SKM-1 treated with dmso at 0.1 percent for 144 hours (cell line): ENCODE measurements at regions not wholly inside any gene's neighbourhood (a gene's known extent, or its start where the extent isn't known, plus 50 kb on each side); places are given as distances from the start of the nearest gene placed in this dataset.
"Not testable (repeated sequence)": the region's sequence is repeated elsewhere in the genome, so short reads cannot be mapped to it uniquely, and the experiment has no call there.

Experiments used
- DNase-seq: peaks from one replicate; lab custom pipeline; 2025; ENCODE audit not compliant: unreplicated experiment; lab: John Stamatoyannopoulos, UW

DNA sequence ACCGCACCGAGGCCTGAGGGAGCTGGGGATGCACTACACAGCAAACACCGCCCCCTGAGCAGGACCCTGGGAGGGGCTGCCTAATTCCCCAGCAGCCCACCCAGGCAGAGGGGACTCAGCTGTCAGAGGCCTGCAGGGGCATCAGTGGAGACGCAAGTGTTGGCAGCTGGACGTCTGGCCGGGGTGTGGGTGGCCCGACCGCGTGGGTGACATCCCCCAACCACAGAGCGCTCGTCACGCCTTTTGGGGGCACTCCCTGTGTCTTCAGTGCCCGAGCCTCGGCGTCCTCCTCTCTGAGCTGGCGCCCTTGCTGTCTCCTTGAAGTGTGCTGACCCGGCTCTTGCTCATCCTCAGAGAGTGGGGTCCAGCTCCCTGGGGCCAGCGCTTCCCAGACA, 150.2 kb downstream of the BRD1 start:
- DNase-seq: no peak

DNA sequence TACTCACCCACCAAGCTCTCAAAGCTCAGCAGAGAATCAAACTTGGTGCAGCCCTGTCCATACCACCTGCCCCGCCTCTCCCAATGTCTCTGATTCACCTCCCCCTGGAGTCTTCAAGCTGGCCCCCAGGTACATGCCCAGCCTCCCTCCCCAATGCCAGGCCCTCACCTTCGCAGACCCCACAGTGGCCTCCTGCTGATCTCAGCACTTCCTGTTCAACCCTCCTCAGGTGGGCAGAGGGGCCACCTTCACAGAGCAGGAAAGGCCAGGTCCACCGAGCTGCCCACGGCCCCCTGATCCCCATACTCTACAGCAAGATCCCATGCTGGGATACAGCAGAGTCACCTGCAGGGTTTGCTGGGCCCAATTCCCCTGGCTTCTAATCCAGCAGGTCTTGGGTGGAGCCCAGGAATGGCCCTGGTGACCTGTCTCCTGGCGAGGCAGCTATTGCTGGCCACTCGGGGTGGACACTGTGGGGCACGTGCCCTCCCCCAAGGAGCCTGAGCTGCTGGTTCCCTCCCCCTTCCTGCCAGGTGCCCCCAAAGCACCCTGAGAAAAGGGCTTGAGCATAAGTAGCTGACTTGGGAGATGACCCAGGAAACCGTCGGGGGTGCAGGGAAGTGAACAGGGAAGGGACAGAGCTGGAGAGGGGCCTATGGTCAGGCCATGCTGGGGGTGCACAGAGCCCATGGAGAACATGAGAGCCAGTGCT, 150.7 kb downstream of the BRD1 start:
- no peak for DNase-seq

DNA sequence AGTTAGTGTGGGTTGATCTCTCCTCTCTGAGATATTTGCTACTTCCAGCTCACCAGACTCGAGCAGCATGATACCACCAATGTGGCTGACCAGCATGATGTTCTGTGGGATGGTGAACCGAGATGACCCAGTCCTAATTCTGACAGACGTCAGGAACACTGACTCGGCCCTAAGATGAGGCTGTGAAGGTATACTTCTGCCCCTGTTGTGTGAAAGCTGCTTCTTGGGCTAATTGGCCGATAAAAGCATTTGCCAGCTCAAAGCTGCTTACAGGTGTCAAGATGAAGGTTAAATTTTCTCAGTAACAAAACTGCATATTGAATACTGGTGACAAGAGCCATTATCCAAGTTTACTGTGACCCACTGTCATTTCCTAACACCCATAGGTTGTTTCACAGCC, 151.4 kb downstream of the BRD1 start:
- DNase-seq: no peak

- no peak for DNase-seq
Measured at GRCh38 chr22:49674479-49675050, 153.1 kb downstream of the BRD1 start.

DNA sequence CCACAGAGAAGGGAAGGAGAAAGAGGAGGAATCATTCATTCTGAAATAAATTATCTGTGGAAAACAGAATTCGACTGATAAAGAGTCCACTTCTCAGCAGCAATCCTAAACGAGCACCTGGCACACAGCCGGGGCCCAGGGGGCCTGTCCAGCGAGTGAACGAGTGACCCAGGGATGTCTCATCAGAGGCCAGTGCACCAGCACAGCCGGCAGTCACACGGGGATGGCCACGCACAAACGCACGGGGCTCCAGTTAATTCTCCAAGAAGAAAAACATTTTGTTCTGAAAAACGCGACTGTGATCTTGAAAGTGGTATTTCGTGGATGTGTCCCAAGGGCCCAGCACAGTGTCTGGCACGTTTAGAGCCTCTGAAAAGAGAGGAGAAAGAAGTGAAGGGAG, 154.6 kb downstream of the BRD1 start:
- DNase-seq: no peak

- DNase-seq: no peak
Measured at GRCh38 chr22:49672014-49672516, 155.6 kb downstream of the BRD1 start.

GRCh38 chr22:49671331-49672013, 156.2 kb downstream of the BRD1 start:
- DNase-seq: no peak

DNA sequence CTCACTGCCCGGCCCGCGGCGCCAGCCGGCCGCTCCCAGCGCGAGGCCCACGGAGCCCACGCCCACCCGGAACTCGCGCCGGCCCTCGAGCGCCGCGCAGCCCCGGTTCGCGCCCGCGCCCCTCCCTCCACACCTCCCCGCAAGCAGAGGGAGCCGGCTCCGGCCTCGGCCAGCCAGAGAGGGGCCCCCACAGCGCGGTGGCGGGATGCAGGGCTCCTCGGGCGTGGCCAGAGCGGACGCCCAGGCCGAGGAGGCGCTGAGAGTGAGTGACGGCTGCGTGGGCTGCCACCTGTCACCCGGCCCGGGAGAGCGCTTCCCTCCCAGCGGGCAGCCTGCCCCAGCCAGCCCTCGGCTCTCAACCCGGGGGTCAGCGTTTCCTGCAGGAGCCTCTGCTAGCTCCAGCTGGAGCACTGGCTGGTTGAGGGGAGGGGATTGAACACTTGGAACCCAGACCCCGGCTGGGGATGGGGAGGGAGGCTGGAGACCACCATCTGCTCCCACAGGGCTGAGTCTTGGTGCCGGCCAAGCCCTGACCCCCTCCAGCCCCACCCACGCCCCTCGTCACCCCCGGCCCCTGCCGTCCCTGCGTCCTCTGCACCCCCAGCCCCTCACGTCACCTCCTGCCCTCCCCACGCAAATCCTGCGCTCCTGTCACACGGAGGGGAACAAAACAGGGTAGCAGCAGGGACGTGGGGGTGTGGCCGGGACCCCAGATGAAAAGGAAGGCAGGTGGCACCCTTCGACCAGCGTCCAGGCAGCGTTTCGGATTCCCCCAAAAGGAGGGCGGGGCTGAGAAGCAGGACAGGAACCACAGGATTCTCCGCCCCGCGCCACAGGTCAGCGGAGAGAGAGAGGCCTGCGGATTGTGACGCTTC, 157.0 kb downstream of the BRD1 start:
- DNase-seq: no peak

DNA sequence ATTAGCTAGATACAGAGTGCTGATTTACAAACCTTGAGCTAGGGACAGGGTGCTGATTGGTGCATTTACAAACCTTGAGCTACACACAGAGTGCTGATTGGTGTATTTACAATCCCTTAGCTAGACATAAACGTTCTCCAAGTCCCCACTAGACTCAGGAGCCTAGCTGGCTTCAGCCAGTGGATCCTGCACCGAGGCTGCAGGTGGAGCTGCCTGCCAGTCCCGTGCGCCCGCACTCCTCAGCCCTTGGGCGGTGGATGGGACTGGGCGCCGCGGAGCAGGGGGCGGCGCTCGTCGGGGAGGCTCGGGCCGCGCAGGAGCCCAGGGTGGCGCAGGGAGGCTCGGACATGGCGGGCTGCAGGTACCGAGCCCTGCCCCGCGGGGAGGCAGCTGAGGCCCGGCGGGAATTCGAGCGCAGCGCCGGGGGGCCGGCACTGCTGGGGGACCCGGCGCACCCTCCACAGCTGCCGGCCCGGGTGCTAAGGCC, 157.7 kb downstream of the BRD1 start:
- DNase-seq: not testable (repeated sequence)

DNA sequence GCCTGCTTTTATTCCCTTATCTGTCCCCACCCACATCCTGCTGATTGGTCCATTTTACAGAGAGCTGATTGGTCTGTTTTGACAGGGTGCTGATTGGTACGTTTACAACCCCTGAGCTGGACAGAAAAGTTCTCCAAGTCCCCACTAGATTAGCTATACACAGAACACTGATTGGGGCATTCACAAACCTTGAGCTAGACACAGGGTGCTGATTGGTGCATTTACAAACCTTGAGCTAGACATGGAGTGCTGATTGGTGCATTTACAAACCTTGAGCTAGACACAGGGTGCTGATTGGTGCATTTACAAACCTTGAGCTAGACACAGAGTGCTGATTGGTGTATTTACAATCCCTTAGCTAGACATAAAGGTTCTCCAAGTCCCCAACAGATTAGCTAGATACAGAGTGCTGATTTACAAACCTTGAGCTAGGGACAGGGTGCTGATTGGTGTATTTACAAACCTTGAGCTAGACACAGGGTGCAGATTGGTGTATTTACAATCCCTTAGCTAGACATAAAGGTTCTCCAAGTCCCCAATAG, 158.2 kb downstream of the BRD1 start:
- not testable (repeated sequence) for DNase-seq

- no peak for DNase-seq
Measured at GRCh38 chr22:49668402-49668801, 159.3 kb downstream of the BRD1 start.

- DNase-seq: no peak
Measured at GRCh38 chr22:49667236-49667635, 160.4 kb downstream of the BRD1 start.

DNA sequence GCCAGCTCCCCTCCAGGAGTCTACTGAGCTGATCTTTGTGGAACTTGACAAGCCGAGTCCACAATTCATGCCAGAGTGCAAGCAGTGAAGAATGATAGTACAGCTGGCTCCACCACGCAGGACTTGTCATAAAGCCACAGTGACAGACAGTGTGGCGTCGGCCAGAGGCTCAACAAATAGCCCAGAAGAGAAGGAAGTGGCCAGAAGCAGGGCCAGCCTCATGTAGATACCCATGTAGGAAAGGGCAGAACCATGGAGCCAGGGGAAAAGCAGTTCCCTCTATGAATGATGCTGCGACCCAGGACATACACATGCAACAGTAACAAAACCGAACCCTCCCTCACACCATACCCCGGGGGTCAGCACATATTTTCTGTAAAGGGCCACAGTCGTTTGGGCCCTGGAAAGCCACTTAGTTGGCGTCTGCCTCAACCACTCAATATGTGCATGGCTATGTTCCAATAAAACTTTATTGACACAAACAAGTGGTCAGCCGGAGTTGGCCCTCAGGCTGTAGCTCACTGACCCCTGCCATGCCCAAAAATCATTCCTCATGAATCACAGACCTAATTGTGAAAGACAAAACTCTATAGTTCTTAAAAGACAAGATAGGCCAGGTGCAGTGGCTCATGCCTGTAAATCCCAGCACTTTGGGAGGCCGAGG, 161.4 kb downstream of the BRD1 start:
- no peak for DNase-seq

DNA sequence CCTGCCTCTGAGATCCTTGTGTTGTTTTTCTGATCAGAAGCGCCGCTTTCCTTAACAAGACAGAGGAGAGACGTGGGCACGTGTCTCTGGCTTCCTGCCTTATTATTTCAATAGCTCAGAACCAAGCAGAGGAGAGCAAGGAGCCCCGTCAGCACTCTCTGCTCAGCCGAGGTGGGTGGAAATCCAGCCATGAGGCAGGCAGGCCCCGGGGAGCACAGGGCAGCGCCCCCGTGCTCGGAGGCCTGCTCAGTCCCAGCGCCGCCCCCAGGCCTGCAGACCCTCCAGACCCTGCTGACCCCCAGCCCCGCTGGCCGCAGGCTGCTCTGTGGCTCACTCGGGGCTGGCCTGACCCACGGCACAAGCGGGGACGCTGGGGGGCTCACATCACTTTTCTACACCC, 162.8 kb downstream of the BRD1 start:
- no peak for DNase-seq

- DNase-seq: no peak
Measured at GRCh38 chr22:49664371-49664881, 163.2 kb downstream of the BRD1 start.

DNA sequence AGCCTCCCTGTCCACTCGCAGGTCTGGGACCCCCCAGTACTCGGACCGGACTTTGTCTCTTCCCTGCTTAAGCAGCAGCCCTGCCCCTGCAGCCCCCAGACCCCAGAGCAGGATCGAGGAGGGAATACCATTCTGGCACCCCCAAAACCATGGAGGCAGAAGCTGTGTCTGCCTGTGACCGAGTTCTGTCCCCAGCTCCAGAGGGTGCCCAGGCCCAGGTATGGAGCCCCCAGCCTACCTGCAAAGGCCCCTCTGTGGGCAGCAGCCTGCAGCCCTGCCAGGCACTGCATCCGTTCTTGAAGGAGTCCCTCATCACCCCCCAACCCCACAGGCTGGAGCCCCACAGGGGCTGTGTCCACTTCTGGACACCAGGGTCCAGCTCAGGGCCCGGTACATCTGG, 163.8 kb downstream of the BRD1 start:
- DNase-seq: no peak

- DNase-seq: no peak
Measured at GRCh38 chr22:49663311-49663711, 164.4 kb downstream of the BRD1 start.

DNA sequence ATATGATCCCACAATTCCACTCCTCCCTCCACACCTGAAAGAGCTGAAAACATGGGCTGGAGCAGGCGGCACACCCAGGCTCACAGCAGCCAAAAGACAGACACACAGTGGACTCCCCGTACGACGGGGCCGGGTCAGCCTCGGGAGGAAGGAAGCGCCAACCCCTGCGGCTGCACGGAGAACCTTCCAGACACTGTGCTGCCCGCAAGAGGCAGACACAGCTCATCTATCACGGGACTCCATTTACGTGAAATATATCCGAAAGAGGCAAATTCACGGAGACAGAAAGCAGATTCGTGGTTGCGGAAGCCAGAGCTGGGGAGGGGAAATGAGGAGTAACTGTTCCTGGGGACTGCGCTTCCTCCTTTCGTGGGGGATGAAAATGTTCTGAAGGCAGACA, 165.0 kb downstream of the BRD1 start:
- no peak for DNase-seq

GRCh38 chr22:49660794-49661781, 166.6 kb downstream of the BRD1 start:
- DNase-seq: no peak
